HepG2 (cell line): ENCODE measurements at regions not wholly inside any gene's neighbourhood (a gene's known extent, or its start where the extent isn't known, plus 50 kb on each side); places are given as distances from the start of the nearest gene placed in this dataset.

Experiments used
- BCL6 ChIP-seq: IDR thresholded peaks from 2 replicates; pipeline ENCODE4 v1.6.1; 2016; ENCODE audit warnings: missing genetic modification reagents, missing compliant biosample characterization
- BHLHE40 ChIP-seq: IDR thresholded peaks from 2 replicates; pipeline ENCODE4 v1.6.1; 2011; ENCODE audit warnings: low read length, improper control_type of control experiment
- BORCS8-MEF2B ChIP-seq: sonication (generic); formaldehyde crosslinking; IDR thresholded peaks from 2 replicates; pipeline ENCODE4 v1.8.0; 2022; ENCODE audit warnings: mild to moderate bottlenecking, missing genetic modification reagents
- CENPX ChIP-seq: sonication (generic); formaldehyde crosslinking; IDR thresholded peaks from 2 replicates; pipeline ENCODE4 v1.9.0; 2021; ENCODE audit warnings: mild to moderate bottlenecking, missing genetic modification reagents, moderate library complexity
- CREM ChIP-seq, 2 experiments: sonication (generic) in 1 of 2; formaldehyde crosslinking in 1 of 2; IDR thresholded peaks; 2 replicates each; pipeline versions ENCODE4 v1.4.0 to v1.6.1; 2016 to 2020; ENCODE audit warnings: antibody characterized with exemption in 1 of 2, mild to moderate bottlenecking in 1 of 2, missing genetic modification reagents in 1 of 2
- DMAP1 ChIP-seq: IDR thresholded peaks from 2 replicates; pipeline ENCODE4 v1.6.1; 2016
- DPF2 ChIP-seq: sonication (generic); formaldehyde crosslinking; IDR thresholded peaks from 2 replicates; pipeline ENCODE4 v1.4.0; 2020; ENCODE audit warnings: mild to moderate bottlenecking, low read depth, missing genetic modification reagents, borderline replicate concordance
- EP300 ChIP-seq, 3 experiments: sonication (generic) in 1 of 3; formaldehyde crosslinking in 1 of 3; IDR thresholded peaks; 2 replicates each; pipeline versions ENCODE4 v1.5.1 to v1.6.1; 2011 to 2020; ENCODE audit warnings: low read depth in 2 of 3, low read length in 2 of 3, borderline replicate concordance in 1 of 3, improper control_type of control experiment in 1 of 3, mild to moderate bottlenecking in 1 of 3, missing genetic modification reagents in 1 of 3, moderate library complexity in 1 of 3
- FOSL2 ChIP-seq: sonication (generic); formaldehyde crosslinking; IDR thresholded peaks from 2 replicates; pipeline ENCODE4 v1.4.0; 2020; ENCODE audit warnings: missing genetic modification reagents
- FOXJ3 ChIP-seq: sonication (generic); formaldehyde crosslinking; IDR thresholded peaks from 2 replicates; pipeline ENCODE4 v1.4.0; 2020; ENCODE audit warnings: missing genetic modification reagents, mild to moderate bottlenecking, borderline replicate concordance
- HHEX ChIP-seq: IDR thresholded peaks from 2 replicates; pipeline ENCODE4 v1.6.1; 2016; ENCODE audit warnings: control low read depth
- HNF4G ChIP-seq, 2 experiments: sonication (generic) in 1 of 2; formaldehyde crosslinking in 1 of 2; IDR thresholded peaks; 2 replicates each; pipeline versions ENCODE4 v1.4.0 to v1.6.1; 2011 to 2020; ENCODE audit warnings: borderline replicate concordance in 2 of 2, low read depth in 2 of 2, mild to moderate bottlenecking in 2 of 2, low read length in 1 of 2, missing genetic modification reagents in 1 of 2, moderate library complexity in 1 of 2
- ISL2 ChIP-seq: sonication (generic); formaldehyde crosslinking; IDR thresholded peaks from 2 replicates; pipeline ENCODE4 v1.5.0; 2020; ENCODE audit warnings: missing genetic modification reagents
- JUNB ChIP-seq: sonication (generic); formaldehyde crosslinking; IDR thresholded peaks from 2 replicates; pipeline ENCODE4 v1.8.0; 2022; ENCODE audit warnings: missing genetic modification reagents, mild to moderate bottlenecking, borderline replicate concordance
- MED1 ChIP-seq: sonication (generic); formaldehyde crosslinking; IDR thresholded peaks from 2 replicates; pipeline ENCODE4 v1.4.0; 2020; ENCODE audit warnings: missing genetic modification reagents
- MIXL1 ChIP-seq: IDR thresholded peaks from 2 replicates; pipeline ENCODE4 v1.6.1; 2016
- NCOA2 ChIP-seq: sonication (generic); formaldehyde crosslinking; IDR thresholded peaks from 2 replicates; pipeline ENCODE4 v1.8.0; 2022; ENCODE audit warnings: inconsistent platforms
- NFE2L1 ChIP-seq: sonication (generic); formaldehyde crosslinking; IDR thresholded peaks from 2 replicates; pipeline ENCODE4 v1.4.0; 2020; ENCODE audit warnings: missing genetic modification reagents, mild to moderate bottlenecking, borderline replicate concordance
- NR2F2 ChIP-seq: IDR thresholded peaks from 2 replicates; pipeline ENCODE4 v1.6.1; 2012; ENCODE audit warnings: low read depth, inconsistent platforms, borderline replicate concordance
- ONECUT2 ChIP-seq: sonication (generic); formaldehyde crosslinking; IDR thresholded peaks from 2 replicates; pipeline ENCODE4 v1.4.0; 2020; ENCODE audit warnings: missing genetic modification reagents
- REL ChIP-seq: sonication (generic); formaldehyde crosslinking; conservative IDR thresholded peaks from 2 replicates; pipeline ENCODE4 v1.8.0; 2022; ENCODE audit warnings: mild to moderate bottlenecking, missing genetic modification reagents, moderate library complexity
- SOX13 ChIP-seq, 3 experiments: fragments of 450-650 bp in 1 of 3; sonication (generic) in 1 of 3; formaldehyde crosslinking in 1 of 3; IDR thresholded peaks in 2 of 3; conservative IDR thresholded peaks in 1 of 3; 2 replicates each; pipeline versions ENCODE4 v1.5.0 to v1.6.1; 2016 to 2020; ENCODE audit warnings: antibody characterized with exemption in 1 of 3, mild to moderate bottlenecking in 1 of 3, missing compliant biosample characterization in 1 of 3, missing genetic modification reagents in 1 of 3, moderate library complexity in 1 of 3
- TBX2 ChIP-seq: sonication (generic); formaldehyde crosslinking; IDR thresholded peaks from 2 replicates; pipeline ENCODE4 v1.5.0; 2020; ENCODE audit warnings: missing genetic modification reagents, mild to moderate bottlenecking, borderline replicate concordance
- TCF7 ChIP-seq: sonication (generic); IDR thresholded peaks from 2 replicates; pipeline ENCODE4 v1.6.1; 2016; ENCODE audit warnings: antibody characterized with exemption, low read depth
- ZEB1 ChIP-seq: IDR thresholded peaks from 2 replicates; pipeline ENCODE4 v1.6.1; 2012; ENCODE audit warnings: mild to moderate bottlenecking, low read depth, inconsistent platforms; ENCODE audit not compliant: insufficient replicate concordance
- ZFP36L2 ChIP-seq: sonication (generic); formaldehyde crosslinking; IDR thresholded peaks from 2 replicates; pipeline ENCODE4 v1.4.0; 2020; ENCODE audit warnings: missing genetic modification reagents
- ZNF274 ChIP-seq: sonication (generic); formaldehyde crosslinking; IDR thresholded peaks from 2 replicates; pipeline ENCODE4 v1.5.1; 2020; ENCODE audit warnings: mild to moderate bottlenecking, missing genetic modification reagents
- ZNF350 ChIP-seq: sonication (generic); formaldehyde crosslinking; IDR thresholded peaks from 2 replicates; pipeline ENCODE4 v1.4.0; 2020; ENCODE audit warnings: mild to moderate bottlenecking, low read depth, missing genetic modification reagents, borderline replicate concordance
- ZNF7 ChIP-seq: IDR thresholded peaks from 2 replicates; pipeline ENCODE4 v1.6.1; 2016; ENCODE audit warnings: missing biosample characterization, missing genetic modification reagents
- ZNF781 ChIP-seq: sonication (generic); formaldehyde crosslinking; IDR thresholded peaks from 2 replicates; pipeline ENCODE4 v1.5.1; 2020; ENCODE audit warnings: borderline replicate concordance, mild to moderate bottlenecking, missing genetic modification reagents; ENCODE audit errors: not compliant biosample characterization
- ZNF839 ChIP-seq: sonication (generic); formaldehyde crosslinking; IDR thresholded peaks from 2 replicates; pipeline ENCODE4 v1.4.0; 2020; ENCODE audit warnings: missing genetic modification reagents, mild to moderate bottlenecking, borderline replicate concordance
- TF ChIP-seq, protein P1 (sequence below): sonication (generic); formaldehyde crosslinking; IDR thresholded peaks from 2 replicates; pipeline ENCODE4 v1.8.0; 2022; ENCODE audit warnings: missing genetic modification reagents, low read depth, mild to moderate bottlenecking, borderline replicate concordance

DNA sequence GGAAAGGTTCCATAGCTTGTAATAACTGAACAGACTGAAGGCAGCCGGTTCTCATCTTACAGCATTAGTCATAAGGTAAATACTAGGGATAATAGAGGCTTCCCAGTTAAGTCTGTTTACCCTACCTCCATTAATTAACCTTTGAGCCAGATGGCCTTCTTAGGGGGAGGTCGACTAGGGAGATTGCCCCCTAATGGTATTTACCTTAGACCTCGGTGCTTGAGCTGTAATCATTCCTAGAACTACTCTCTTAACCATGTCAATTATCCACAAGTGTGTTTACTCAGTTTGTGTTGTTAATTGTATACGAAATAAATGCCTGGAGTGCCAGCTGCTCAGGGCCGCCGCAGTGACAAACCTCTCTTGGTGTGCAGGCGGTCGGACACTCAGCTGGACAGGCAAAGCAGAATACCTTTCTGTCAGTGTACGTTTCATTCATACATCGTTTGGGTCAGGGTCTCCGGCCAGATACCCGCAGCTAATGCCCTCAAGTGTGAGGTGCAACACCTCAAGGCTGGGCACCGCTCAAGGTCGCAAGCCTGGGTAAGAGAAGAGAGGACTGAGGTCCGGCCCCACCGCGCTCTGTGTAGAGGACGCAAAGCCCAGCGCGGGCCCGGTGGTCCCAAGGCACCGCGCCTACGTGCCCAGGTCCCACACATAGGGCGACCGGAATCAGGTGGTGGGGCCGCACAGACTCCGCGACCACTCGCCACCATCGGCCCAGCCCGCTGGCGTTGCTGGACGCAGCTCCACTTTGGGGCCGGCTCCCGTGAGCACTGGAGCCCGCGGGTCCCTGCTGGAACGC is 931.0 kb downstream of the NLGN4Y start (continued):
- no peak for TF ChIP-seq ZNF7 (CRISPR knock-in tag)
- peak; percentile 24; the same call in 1 of the 2 replicates for TF ChIP-seq DPF2 (CRISPR knock-in tag)
- TF ChIP-seq ZNF839 (CRISPR knock-in tag) = no peak
- peak; percentile 51; the same call in 1 of the 2 replicates for TF ChIP-seq CREM (IDR thresholded peaks at IDR 0.05)
- TF ChIP-seq CREM (CRISPR knock-in tag; IDR thresholded peaks at IDR 0.05) = no peak
- no peak for TF ChIP-seq DMAP1 (CRISPR knock-in tag)
- no peak for TF ChIP-seq BHLHE40
- TF ChIP-seq ZNF350 = no peak
- TF ChIP-seq CENPX = no peak
- TF ChIP-seq REL (CRISPR knock-in tag) = no peak
- peak; percentile 99 for TF ChIP-seq MIXL1 (CRISPR knock-in tag)
- no peak for TF ChIP-seq ZFP36L2 (CRISPR knock-in tag)
- peak; percentile 91 for TF ChIP-seq FOSL2 (CRISPR knock-in tag)
- TF ChIP-seq BCL6 = peak; percentile 92
- TF ChIP-seq MED1 (CRISPR knock-in tag) = no peak
- TF ChIP-seq FOXJ3 = 0 out of 2 replicates have a peak, but pooled peaks have one; percentile 25
- peak; percentile 40 for TF ChIP-seq TCF7
- TF ChIP-seq, protein P1, sequence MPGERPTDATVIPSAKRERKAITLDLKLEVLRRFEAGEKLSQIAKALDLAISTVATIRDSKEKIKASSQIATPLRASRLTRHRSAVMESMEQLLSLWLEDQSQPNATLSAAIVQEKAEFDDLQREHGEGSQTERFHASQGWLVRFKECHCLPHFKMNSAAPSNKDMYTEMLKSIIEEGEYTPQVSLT (CRISPR knock-in tag) = no peak
- no peak for TF ChIP-seq ONECUT2 (CRISPR knock-in tag)
- no peak for TF ChIP-seq ZNF781 (CRISPR knock-in tag)
- peak; percentile 82 for TF ChIP-seq HHEX
- peak; percentile 24; the same call in 1 of the 2 replicates for TF ChIP-seq HNF4G (IDR thresholded peaks at IDR 0.05; ENCODE audit: borderline replicate concordance, low read depth, low read length)
- TF ChIP-seq HNF4G (CRISPR knock-in tag; IDR thresholded peaks at IDR 0.05; ENCODE audit: borderline replicate concordance, low read depth) = no peak
- TF ChIP-seq TBX2 = peak; percentile 70
- peak; percentile 65; the same call in 1 of the 2 replicates for TF ChIP-seq ISL2 (CRISPR knock-in tag)
- TF ChIP-seq SOX13 (IDR thresholded peaks at IDR 0.05) = no peak
- TF ChIP-seq SOX13 (CRISPR knock-in tag; conservative IDR thresholded peaks at IDR 0.05 in 1 of 2, IDR thresholded peaks at IDR 0.05 in 1 of 2) = peak in 1 of 2 experiments; percentile 72; a peak in 2 of 4 replicates
- peak; percentile 90 for TF ChIP-seq JUNB
- no peak for TF ChIP-seq NR2F2
- no peak for TF ChIP-seq BORCS8-MEF2B
- TF ChIP-seq NCOA2 (CRISPR knock-in tag) = peak; percentile 43
- peak in 1 of 2 experiments; percentile 60; a peak in 2 of 4 replicates for TF ChIP-seq EP300 (IDR thresholded peaks at IDR 0.05; ENCODE audit: low read depth in 2 of 2, low read length in 2 of 2)
- TF ChIP-seq EP300 (CRISPR knock-in tag; IDR thresholded peaks at IDR 0.05; ENCODE audit: borderline replicate concordance) = no peak
- no peak for TF ChIP-seq NFE2L1 (CRISPR knock-in tag)
- no peak for TF ChIP-seq ZEB1
- TF ChIP-seq ZNF274 (CRISPR knock-in tag) = no peak
